Ascending aorta (tissue), 2 donors: ENCODE measurements at regions not wholly inside any gene's neighbourhood (a gene's known extent, or its start where the extent isn't known, plus 50 kb on each side); places are given as distances from the start of the nearest gene placed in this dataset.

ENCODE experiments used
- DNase-seq, 2 donors: peaks; one replicate each; pipeline ENCODE4 v3.0.0-alpha.2; 2019; ENCODE audit warnings: low spot score in 2 of 2
- H3K27ac ChIP-seq, 2 donors: fragments of 200-600 bp; sonication (generic); one replicate each; pipeline ENCODE4 v1.5.1; 2016 to 2017; ENCODE audit warnings: mild to moderate bottlenecking in 1 of 2
- H3K27me3 ChIP-seq: fragments of 200-600 bp; sonication (generic); one replicate; pipeline ENCODE4 v1.5.1; 2017
- H3K36me3 ChIP-seq, 2 donors: fragments of 200-600 bp; sonication (generic); one replicate each; pipeline ENCODE4 v1.5.1; 2016
- H3K4me1 ChIP-seq, 2 donors: fragments of 200-600 bp; sonication (generic); one replicate each; pipeline ENCODE4 v1.5.1; 2016 to 2017; ENCODE audit warnings: mild to moderate bottlenecking in 1 of 2
- H3K4me3 ChIP-seq, 2 donors: fragments of 200-600 bp; sonication (generic); one replicate each; pipeline ENCODE4 v1.5.1; 2016 to 2017; ENCODE audit warnings: mild to moderate bottlenecking in 1 of 2
- H3K9me3 ChIP-seq, 2 donors: fragments of 200-600 bp; sonication (generic); one replicate each; pipeline ENCODE4 v1.5.1; 2016
- intact Hi-C: fragments of 100-400 bp; cut with DNase I; formaldehyde crosslinking; loops from one replicate; pipeline ENCODE4 v1.15.1; 2023
- TF ChIP-seq, protein P1 (sequence below), 3 experiments: fragments of 200-600 bp in 2 of 3; fragments of 450-650 bp in 1 of 3; sonication (generic) in 2 of 3; IDR thresholded peaks; one replicate each; pipeline ENCODE4 v1.5.1; 2016 to 2019; ENCODE audit warnings: antibody characterized with exemption in 3 of 3, mild to moderate bottlenecking in 1 of 3, moderate library complexity in 1 of 3

DNA sequence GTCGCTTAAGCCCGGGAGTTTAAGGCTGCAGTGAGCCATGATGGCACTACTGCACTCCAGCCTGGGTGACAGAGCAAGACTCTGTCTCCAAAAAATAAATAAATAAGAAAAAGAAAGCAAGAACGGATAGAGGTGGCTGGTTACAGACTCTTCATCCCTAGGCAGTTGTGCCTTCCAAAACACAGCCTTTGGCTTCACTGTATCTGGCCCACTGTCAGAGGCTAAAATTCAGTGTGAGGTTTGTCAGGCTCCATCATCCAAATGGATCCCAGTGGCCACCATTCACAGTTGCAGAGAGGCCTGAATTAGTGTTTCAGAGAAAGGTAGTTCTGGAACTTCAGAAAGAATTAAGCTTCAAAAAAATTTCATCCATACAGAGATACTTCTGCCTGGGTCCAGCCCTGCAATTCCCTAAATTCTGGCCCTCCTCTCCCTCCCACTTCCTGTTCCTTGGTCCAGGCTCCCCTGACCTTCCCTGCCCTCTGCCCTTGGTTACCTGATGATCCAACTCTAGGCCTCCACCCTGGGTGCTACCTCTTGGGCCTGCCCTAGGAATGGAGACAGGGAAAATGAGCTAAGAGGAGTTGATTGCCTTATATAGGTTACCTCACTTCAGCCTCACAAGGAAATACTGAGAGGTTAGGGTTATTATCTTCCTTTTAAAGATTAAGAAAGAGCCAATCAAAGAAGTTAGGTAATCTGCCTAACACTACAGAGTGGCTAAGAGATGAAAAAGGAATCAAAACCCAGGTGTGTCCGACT is 97.2 kb upstream of the SLC44A1 start:
- intact Hi-C loops = no loop called here
- Histone ChIP-seq H3K27ac (no peak overlapping the region), H3K27me3 (no peaks in the 10 kb centered on the region), H3K9me3 (no peaks in the 10 kb centered on the region), H3K4me3 (no peak overlapping the region), H3K4me1 (no peaks in the 10 kb centered on the region), H3K36me3 (no peaks in the 10 kb centered on the region)
- TF ChIP-seq, protein P1, sequence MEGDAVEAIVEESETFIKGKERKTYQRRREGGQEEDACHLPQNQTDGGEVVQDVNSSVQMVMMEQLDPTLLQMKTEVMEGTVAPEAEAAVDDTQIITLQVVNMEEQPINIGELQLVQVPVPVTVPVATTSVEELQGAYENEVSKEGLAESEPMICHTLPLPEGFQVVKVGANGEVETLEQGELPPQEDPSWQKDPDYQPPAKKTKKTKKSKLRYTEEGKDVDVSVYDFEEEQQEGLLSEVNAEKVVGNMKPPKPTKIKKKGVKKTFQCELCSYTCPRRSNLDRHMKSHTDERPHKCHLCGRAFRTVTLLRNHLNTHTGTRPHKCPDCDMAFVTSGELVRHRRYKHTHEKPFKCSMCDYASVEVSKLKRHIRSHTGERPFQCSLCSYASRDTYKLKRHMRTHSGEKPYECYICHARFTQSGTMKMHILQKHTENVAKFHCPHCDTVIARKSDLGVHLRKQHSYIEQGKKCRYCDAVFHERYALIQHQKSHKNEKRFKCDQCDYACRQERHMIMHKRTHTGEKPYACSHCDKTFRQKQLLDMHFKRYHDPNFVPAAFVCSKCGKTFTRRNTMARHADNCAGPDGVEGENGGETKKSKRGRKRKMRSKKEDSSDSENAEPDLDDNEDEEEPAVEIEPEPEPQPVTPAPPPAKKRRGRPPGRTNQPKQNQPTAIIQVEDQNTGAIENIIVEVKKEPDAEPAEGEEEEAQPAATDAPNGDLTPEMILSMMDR (IDR thresholded peaks at IDR 0.05) = no peak
- no peak for DNase-seq

DNA sequence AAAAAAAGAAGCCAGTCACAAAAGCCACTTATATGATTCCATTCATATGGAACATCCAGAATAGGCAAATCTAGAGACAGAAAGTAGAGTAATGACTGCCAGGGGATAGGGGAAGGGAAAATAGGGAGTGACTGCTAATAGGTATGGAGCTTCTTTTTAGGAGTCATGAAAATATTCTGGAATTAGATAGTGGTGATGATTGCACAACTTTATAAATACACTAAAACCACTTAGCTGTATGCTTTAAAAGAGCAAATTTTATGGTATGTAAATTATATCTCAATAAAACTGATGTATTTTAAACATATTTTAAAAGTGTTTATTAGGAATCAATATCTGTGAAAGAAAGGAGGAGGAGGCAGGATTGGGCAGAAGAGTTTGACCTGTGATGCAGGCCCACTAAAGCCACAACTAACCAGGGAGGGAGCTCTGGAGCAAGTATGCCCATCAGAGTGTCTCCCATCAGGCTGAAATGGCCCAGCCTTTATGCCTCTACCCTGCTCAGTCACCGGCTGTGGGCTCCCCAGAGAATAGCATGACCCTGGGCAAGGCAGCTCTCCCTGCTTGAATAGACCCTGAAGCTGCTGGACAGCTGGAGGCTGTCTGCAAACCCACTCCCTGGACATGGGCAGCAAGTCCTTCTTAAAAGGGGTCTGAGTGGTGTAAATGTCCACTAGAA is 96.0 kb upstream of the SLC44A1 start:
- Histone ChIP-seq H3K4me1 (no peaks in the 10 kb centered on the region), H3K36me3 (no peaks in the 10 kb centered on the region), H3K9me3 (no peaks in the 10 kb centered on the region), H3K4me3 (no peak overlapping the region), H3K27me3 (no peaks in the 10 kb centered on the region), H3K27ac (no peak overlapping the region)
- intact Hi-C loops = no loop called here
- DNase-seq = no peak
- TF ChIP-seq, protein P1 (IDR thresholded peaks at IDR 0.05) = no peak

DNA sequence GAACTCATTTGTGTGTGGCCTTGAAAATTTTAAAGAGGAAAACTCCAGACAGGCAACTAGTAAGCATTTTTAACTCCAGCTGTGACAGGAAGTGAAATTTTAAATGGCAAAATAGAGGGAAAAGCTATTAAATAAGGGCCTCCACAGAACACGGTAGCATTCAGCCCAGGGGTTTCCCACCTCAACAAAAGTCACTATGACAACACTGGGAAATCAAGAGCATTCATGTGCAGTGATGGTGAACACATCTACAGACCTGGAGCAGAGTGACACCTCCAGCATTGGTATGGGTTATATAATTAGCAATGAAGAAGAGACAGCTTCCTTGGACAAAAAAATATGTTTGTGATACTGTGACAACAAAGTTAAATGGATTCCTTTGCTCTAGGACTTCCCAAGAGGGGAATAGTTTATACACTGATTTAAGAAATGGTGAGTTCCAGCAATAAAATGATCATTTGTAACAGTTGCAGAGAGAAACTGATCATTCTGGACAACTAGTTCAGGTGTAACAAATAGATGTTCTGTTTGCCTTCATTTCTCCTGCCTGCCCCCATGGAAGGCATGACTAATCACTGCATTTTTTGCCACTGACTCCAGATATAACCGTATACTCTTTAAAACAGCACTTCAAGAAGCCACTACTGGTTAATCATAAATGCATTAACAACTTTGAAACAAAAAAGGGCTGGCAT is 93.3 kb upstream of the SLC44A1 start:
- Histone ChIP-seq H3K27ac (no peak overlapping the region), H3K36me3 (no peaks in the 10 kb centered on the region), H3K4me1 (no peaks in the 10 kb centered on the region), H3K9me3 (no peaks in the 10 kb centered on the region), H3K27me3 (no peaks in the 10 kb centered on the region), H3K4me3 (no peak overlapping the region)
- TF ChIP-seq, protein P1 (IDR thresholded peaks at IDR 0.05) = no peak
- no peak for DNase-seq
- intact Hi-C loops = no loop called here

DNA sequence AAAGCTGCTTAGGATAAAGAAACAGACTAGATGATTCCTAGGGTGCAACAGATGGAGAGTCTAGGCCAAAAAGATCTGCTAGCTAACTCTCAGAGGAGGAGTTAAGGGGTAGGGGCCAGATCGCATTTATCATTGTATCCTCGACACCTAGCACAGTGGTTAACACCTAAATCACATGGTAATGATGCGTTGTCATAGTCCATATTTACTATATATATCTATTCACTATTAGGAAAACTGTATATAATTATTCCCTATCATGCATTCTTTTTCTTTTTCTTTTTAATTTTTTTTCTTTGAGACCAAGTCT is 92.8 kb upstream of the SLC44A1 start:
- Histone ChIP-seq H3K4me3 (no peak overlapping the region), H3K4me1 (no peaks in the 10 kb centered on the region), H3K36me3 (no peaks in the 10 kb centered on the region), H3K27ac (no peak overlapping the region), H3K27me3 (no peaks in the 10 kb centered on the region), H3K9me3 (no peaks in the 10 kb centered on the region)
- DNase-seq = no peak
- intact Hi-C loops = no loop called here
- TF ChIP-seq, protein P1 (IDR thresholded peaks at IDR 0.05) = no peak

DNA sequence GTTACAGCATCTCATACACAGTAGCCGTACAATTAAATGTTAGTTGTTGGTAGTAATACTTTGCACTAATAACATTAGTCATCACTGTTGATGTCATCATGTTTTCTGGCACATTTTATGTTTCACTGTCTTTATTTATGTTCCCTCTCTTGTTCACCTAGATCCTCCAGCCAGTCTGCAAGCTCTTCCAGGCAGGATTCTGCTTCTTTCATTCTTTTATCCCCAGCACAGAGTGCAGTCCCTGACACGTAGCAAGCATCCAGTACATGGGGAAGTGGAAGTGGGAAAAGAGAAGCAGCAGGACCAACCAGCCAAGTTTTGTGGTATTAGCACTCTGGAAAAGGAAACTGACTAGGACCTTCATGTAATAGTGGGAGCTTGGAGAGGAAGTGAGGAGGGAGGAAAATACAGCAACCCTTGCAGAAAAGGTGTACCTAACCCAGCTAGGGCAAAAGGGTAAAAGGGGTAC is 89.7 kb upstream of the SLC44A1 start:
- Histone ChIP-seq H3K36me3 (no peaks in the 10 kb centered on the region), H3K4me1 (no peaks in the 10 kb centered on the region), H3K4me3 (no peak overlapping the region), H3K27me3 (no peaks in the 10 kb centered on the region), H3K9me3 (no peaks in the 10 kb centered on the region), H3K27ac (no peak overlapping the region)
- no peak for DNase-seq
- TF ChIP-seq, protein P1 (IDR thresholded peaks at IDR 0.05) = no peak
- intact Hi-C loops = loop anchor here (5.0 kb wide), 2 partner anchors 88 to 263 kb away; partner anchors contain the start of gene SLC44A1
